Caki2 (cell line): ENCODE measurements at regions not wholly inside any gene's neighbourhood (a gene's known extent, or its start where the extent isn't known, plus 50 kb on each side); places are given as distances from the start of the nearest gene placed in this dataset.
A peak's percentile ranks its signal among the peaks of the same experiment; 100 is the strongest.

Source experiments
- DNase-seq: peaks from one replicate; pipeline ENCODE4 v3.0.0-alpha.2; 2015; ENCODE audit warnings: low read depth
- in situ Hi-C: cut with HindIII; loops from 2 replicates; pipeline ENCODE4 v1.10.0; 2016; ENCODE audit warnings: low sequenced_read_pairs, low pct_unique_long_range_greater_than_20kb, mixed read lengths

DNA sequence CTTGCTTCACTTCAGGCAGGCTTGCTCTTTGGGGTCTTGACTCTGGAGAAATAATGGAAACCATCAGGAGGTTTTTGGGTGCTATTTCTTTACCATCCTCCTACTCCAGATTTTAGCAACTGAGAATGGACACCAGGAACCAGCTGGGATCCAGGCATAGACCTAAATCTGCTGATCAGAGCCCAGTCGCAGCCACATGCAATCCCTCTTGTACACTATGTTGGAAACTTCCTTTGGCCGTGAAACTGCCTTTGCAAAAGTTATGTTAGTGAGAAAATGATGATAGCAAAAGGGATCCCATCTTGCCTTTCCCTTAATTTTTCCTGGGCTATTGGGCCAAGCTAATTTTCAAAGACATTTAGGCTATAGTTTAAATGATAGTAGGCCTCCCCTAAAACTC lies 158.8 kb upstream of the ARL4C start:
- in situ Hi-C loops, result no loop called here
- no peak for DNase-seq

DNA sequence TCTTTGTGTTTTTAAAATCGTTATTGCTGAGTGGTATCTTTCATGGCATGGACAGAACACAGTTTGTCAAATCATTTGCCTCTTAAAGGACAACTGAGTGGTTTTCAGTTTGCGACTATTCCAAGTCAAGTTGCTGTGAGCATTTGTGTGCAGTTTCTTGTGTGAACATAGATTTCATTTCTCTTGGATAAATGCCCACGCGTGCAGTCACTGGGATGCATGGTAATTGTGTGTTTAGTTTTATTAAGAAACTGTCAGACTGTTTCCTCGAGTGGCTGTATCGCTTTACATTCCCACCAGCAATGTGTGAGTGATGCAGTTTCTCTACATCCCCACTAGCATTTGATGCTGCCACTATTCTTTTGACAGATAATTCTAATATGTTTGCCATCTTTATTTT lies 154.0 kb upstream of the ARL4C start:
- in situ Hi-C loops, result no loop called here
- no peak for DNase-seq

DNA sequence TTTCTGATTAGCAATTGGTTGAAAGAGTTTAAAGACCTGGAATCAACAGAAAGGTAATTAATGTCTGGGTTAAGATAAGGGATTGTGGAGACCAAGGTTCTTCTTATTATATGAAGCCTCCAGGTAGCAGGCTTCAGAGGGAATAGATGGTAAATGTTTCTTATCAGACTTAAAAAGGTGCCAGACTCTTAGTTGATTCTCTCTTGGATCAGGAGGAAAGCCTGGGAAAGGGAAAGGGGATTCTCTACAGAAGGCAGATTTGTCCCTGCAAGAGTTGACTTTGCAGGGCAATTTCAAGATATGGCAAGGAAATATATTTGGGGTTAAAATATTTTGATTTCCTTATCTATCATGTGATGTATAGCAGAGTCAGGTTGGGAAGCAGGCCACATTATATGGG lies 153.1 kb upstream of the ARL4C start:
- in situ Hi-C loops, result no loop called here
- DNase-seq, result no peak

DNA sequence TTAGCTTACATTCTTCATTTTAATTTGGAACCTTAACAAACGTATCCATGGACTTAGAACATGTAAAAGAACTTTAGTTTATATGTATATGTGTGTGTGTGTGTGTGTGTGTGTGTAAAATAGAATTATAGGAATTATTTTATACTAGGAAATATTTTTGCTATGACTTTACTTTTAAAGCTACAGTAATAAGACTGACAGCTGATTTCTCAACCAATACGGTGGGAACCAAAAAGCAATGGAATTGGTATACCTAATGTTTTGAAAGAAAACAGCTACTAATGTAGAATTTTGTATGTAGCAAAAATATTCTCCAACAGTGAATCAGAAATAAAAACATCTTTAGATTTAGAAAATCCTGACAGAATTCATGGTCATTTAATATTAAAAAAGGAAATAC lies 146.5 kb upstream of the ARL4C start:
- in situ Hi-C loops, result no loop called here
- DNase-seq, result no peak

DNA sequence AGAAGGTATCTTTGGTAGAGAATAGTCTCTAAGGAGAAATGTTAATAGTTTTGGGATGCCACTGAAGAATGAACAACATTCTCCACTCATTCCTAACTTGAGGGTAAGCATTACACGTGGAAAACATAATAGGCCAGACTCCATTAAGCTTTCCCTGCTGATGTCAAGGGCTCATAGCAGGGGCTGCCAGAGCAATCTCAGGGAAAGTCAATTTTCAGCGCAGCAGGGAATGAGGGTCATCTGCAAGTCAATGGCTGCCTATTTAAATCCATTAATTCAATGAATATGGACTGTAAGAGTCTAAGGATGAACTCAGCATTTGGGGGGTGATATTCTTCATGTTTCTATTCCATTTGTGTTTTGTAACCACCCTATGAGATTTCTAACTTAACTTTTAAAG lies 144.2 kb upstream of the ARL4C start:
- DNase-seq, result no peak
- in situ Hi-C loops, result no loop called here

DNA sequence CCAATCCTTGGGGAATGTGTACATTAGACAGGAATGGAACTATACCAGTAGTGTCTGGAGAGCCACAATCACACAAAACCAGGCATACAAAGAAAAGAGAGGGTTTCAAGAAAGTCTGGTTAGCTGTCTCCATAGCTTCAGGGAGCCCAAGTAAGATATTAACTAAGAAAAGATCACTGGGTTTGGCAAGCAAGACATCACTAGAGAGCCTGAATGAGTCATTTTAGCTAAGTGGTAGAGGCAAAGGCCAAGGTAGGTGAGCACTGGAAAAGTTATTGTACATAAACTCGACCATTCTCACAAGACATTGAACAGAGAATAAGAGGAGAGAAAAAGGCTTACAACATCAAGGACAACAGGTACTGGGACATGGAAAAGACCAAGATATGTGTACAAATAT lies 143.8 kb upstream of the ARL4C start:
- in situ Hi-C loops, result no loop called here
- DNase-seq, result peak; percentile 28

DNA sequence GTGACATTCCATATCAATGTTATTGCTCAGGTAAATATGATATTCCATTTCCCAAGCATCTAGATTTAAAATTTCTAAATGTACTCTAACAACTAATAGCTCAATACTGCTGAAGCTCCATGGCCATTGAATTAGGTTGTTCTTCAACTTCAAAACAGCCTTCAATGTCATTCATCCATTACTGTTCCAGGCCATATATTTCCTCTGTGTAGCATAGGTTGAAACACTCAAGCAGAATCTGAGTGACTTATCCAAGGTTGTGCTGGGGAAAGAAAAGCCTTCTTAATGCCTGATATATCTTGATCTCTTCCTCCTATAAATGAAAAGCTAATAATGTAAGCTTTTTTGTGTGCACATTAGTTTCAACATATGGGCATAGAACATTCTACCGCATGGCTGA lies 142.1 kb upstream of the ARL4C start:
- in situ Hi-C loops, result no loop called here
- DNase-seq, result no peak

DNA sequence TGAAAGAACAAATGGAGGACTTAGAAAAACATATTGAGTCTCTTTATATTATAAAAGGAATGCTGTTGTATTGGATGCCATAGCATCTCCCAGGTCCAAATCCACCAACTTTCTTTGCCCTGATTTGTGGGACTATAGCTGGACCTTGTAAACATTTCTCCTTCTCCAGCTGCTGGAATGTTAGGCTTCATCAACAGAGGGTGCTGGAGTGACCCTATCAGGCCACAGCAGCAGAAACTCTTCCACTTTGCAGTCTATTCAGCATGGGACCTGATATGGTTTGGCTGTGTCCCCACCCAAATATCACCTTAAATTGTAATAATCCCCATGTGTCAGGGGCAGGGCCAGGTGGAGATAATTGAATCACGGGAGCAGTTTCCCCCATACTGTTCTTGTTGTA lies 138.4 kb upstream of the ARL4C start:
- in situ Hi-C loops, result no loop called here
- DNase-seq, result no peak

DNA sequence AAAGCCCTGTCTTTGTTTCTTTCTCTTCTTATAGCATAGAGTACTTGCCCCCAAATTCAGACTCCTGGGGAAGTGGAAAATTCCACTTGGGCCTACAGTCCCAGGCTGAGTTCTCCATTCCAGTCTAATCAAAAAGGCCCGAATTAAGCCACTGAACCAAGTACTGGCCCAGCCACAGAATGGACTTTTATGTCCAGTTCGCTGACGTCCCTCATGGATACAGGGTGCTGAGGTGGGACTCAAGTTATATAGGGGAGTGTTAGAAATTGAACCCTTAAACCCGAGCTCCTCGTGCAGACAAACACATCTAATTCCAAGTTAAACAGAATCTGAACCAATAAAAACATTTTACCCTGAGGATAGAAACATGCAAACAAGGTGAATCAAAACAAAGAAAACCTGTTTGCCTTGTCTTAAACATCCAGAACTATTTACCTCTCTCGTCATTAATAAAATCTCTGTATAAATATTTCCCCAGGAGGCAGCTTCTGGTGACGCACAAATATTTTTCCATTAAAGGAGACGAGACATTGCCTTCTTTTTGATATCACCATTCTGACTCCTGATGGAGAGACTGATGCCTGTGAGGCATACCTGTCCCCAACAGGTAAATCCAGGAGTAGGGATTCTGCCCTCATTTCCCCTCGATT lies 136.8 kb upstream of the ARL4C start:
- in situ Hi-C loops, result no loop called here
- no peak for DNase-seq

DNA sequence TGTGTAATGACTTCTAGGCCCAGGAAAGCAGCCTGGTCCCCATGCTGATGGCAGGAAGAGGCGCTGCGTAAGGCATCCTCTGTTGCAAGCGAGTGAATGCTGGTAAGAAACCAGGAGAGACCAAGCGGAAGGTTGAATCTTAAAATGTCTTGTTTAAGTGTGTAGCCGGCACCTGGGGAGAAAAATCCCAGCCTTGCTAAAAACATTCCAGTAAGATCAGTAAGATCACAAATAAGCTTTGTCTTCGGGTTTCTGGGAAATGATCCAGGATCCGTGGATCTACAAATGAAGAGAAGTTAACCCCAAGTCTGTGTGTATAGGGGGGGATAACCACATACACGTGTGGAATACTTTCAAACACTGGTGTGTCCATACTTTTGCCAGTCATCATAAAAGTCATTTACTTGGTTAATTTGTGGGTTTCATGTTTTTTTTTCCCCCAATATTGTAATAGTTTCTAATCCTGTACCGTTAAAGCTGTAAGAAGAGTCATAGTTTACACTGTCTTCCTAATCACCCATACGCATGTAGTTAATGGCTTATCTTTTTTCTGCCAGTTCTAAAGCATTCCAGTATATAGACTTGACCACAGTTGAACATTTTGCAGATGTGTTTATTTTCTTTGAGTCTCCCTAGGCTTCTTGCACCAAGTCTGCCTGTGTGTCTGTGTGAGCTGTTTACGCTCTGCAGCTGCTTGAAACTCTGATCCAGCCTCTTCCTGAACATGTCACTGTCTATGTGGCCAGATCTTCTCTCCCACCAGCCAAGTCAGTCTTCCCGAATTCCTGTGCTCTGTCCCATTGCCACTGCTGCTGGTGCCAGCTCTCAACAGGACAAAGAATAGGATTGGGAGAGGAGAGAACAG lies 135.9 kb upstream of the ARL4C start:
- no peak for DNase-seq
- in situ Hi-C loops, result no loop called here

DNA sequence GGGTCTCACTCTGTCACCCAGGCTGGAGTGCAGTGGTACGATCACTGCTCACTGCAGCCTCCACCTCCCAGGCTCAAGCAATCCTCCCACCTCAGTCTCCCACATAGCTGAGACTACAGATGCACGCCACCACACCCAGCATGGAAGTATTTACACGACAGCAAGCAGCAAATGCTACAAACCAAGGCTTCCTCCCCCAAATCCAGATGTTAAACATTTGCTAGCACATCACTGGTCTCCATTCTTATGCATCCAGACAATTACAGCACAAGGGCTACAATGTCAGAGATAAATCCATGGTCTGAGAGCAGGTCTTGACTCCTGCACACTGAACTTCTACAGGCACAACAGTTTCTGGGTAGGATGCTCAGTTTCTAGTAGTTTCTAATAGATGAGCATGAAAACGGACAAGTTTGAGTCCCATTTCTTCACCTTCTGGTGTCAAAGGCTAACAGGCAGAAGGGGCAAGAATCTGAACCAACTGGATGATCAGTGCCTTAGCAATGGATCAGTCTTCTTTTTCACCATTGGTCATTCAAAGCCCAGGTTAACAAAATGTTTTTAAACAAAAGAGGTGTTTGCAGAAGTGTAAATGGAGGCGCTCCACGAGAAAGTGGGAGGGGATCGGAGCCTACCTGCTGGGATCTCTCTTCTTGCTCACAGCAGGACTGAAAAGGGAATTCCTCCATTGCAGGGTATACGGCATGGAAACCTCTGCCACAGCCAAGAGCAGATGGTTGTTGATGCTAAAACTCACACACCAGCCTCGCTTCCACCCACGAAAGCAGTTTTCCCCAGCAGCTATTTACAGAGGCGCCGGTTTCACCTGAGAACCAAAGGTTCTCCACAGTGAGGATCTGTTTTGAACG lies 135.0 kb upstream of the ARL4C start:
- in situ Hi-C loops, result no loop called here
- DNase-seq, result no peak

DNA sequence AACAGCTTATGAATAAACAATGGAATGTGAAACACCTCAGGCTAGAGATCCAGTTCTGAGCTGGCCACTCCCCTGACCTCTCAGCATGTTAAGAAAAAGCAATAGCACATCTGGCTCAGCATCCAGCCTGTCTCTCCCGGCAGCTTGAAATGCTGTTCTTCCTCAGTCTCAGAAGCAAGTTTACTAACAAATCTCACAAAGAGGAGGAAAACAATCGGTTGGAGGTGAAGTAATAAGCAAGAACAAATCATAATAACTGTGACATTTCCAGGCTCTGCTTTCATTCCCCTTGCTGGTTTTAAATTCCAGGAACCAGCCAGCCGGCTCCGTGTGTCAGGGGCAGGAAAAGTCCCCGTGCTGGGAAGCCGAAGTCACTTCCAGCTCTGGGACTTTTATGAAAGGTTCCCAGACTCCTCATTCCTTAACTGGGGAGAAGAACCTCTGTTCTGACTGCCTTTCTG lies 133.9 kb upstream of the ARL4C start:
- DNase-seq, result no peak
- in situ Hi-C loops, result no loop called here

DNA sequence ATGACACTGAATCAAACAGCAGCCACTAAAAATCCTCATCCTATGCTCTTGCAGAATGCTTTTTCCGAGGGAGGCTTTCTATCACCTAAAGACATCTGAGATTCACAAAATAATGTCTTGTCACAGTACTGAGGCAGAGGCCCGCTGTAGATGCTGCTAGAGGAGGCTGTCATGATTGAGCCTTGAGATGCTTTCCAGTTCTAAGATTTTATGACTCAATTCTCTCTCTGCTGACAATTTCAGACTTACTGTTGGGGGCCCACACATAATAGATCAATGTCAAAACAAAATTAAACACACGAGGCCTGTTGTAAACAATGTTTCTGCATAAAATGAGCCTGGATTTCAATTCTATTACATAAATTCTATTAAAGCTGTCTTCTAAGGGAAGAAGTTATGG lies 132.7 kb upstream of the ARL4C start:
- in situ Hi-C loops, result no loop called here
- no peak for DNase-seq

DNA sequence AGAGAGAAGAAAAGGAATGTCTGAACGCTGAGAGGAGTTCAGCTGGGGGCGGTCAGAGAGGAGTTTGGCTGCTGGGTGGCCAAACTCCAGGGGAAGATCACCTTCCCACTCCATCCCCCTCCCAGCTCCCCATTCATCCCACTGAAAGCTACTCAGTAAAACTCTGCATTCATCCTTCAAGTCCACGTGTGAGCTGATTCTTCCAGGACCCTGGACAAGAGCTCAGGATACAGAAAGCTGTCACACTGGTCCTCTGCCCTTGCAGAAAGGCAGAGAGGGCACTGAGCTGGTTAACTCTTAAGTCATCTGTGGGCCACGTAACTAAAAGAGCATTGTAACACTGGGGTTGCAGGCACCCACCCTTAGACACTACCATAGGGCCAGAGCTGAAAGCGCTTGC lies 132.1 kb upstream of the ARL4C start:
- DNase-seq, result no peak
- in situ Hi-C loops, result no loop called here

DNA sequence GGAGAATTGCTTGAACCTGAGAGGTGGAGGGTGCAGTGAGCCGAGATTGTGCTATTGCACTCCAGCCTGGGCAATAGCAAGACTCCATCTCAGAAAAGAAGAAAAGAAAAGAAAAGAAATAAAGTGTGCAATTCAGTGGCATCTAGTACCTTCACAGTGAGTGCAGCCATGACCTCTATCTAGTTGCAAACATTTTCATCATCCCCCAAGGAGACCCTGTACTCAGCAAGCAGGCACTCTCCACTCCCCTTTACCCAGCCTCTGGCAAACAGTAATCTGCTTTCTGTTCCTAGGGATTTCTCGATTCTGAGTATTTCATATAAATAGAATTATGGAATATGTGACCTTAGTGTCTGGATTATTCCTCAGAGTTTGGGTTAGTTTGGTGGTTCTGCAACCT lies 130.4 kb upstream of the ARL4C start:
- in situ Hi-C loops, result no loop called here
- no peak for DNase-seq

DNA sequence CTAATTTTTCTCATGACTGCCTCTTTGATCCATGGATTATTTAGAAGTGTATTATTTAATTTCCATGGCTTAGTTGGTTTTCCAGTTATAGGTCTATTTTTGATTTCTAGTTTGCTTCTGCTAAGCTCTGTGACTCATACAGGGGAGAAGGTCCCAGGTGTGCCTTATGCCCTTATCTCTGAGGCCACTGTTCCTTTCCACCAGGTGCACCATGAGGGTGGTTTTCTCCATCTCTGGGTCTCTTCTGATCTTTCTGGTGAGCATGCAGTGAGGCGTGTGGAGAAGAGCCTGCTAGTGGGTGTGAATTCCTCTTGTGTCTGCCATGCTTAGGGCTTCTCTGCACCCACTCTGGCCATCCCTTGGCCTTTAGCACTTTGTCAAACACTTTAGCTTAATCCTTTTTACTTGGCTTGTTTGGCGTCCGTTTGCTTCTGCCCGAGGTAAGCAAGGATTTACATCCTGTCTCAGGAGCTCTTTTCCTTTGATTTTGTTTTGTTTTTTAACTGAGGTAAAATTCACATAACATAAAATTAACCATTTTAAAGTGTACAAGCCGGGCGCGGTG lies 129.8 kb upstream of the ARL4C start:
- no peak for DNase-seq
- in situ Hi-C loops, result no loop called here

DNA sequence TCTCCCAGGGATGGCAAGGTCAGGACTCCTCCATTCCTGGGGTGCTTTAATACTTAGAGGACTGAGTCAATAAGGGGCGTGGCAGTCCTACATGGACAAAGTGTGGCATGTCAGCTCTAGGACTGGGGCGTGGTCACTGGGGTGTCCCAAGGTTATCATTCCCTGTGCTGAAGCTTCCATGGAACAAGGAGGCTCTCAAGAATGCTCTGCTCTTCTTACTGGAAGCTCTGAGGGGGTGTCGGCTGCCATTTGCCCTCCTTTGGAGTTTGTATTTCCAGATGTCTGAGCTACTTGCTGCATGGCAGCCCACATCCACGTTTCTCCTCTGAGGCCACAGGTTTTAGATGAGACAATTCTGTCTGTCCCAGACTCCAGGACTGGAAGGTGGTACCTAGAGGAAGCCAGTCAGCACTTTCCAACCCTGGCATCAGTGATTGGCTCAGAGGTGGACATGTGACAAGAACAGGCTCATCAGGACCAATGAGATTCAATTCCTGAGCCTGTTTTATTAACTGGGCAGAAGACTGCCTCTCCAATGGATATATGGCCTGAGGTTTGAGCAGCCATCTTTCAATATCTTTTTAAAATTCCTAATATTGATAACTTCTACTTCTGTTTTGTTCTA lies 128.9 kb upstream of the ARL4C start:
- no peak for DNase-seq
- in situ Hi-C loops, result no loop called here

DNA sequence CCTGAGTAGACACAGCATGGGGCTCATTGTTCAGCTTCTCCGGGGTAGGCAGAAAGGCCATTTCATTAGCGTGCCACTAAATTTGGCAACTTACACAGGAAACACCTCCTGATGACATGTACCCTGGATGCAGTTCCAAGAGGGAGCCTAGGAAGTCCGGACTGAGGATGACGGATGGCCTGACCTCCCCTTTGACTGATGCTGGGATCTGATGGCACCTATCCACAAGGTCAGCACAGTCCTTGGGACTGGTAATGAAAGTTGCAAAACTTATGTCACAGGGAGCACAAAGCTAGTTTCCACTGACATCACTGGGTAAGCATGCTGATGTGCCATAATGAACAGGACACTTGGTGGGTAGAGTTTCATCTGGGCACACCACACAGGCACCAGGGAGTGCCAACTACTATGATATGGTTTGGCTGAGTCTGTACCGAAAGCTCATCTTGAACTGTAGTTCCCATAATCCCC lies 126.7 kb upstream of the ARL4C start:
- DNase-seq, result no peak
- in situ Hi-C loops, result no loop called here
